HuH-7.5 (cell line): ENCODE measurements at regions not wholly inside any gene's neighbourhood (a gene's known extent, or its start where the extent isn't known, plus 50 kb on each side); places are given as distances from the start of the nearest gene placed in this dataset.
"Not testable (repeated sequence)": the region's sequence is repeated elsewhere in the genome, so short reads cannot be mapped to it uniquely, and the experiment has no call there.

Experiments
- DNase-seq: peaks from one replicate; pipeline ENCODE4 v3.0.0; 2011; ENCODE audit warnings: low spot score

DNA sequence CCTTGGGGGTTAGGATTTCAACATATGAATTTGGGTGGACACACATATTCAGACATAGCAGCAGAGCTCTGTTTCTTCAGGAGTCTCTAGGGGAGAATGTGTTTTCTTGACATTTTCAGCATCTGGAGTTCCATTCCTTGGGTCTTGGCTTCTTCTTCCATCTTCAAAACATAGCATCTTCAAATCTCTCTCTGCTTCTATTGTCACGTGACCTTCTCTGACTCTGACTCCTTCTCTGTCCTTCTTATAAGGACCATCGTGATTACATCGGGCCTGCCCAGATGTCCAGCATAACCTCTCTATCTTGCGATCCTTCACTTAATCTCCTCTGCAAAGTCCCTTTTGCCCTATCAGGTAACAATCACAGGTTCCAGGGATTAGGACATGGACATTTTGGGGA is 101.0 kb upstream of the CHD6 start:
- DNase-seq, result no peak

DNA sequence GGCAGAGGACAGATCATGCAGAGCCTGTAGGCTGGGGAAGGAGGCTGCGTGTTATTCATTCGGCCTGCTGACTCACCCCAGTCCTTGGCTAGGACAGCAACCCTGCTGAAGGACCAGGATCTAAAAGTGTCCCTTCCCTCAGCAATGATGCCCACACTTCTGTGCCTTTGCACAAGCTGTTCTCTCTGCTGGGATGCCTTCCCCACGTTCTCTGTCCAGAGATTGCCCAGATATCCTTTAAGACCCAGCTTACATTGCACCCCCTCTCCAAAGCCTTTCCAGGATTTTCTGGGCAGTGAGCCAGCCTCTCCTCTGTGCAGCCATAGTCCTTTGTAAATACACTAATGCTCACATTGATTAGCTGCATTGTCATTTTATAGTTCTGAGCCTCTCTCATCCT is 99.3 kb upstream of the CHD6 start:
- no peak for DNase-seq

DNA sequence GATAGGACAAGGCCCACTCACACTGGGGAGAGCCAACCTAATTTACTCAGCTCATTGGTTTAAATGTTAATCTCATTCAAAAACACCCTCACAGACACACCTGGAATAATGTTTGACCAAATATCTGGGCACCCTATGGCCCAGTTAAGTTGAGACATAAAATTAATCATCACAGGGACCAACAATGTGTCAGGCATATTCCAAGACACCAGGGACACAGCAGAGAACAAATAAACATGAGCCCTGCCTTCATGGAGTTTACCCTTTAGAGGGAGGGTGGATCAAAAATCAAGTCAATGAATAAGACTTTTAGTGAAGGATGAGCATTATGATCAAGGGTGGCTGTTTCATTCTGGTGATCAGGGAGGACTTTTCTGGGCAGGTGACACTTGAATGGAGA is 98.7 kb upstream of the CHD6 start:
- no peak for DNase-seq

DNA sequence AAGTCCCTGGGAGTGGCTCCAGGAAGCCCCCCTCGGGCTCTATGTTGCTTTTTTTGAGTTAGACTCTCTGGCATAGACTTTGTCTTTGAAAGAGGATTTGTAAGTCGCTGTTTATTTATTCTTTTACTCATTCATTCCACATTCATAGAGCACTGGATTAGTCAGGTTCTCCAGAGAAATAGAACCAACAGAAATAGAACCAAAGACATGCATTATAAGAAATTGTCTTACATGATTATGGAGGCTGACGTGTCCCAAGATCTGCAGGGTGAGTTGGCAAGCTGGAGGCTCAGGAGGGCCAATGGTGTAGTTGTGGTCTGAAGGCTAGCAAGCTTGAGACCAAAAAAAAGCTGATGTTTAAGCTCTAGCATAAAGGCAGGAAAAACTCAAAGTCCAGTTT is 98.3 kb upstream of the CHD6 start:
- DNase-seq, result no peak

DNA sequence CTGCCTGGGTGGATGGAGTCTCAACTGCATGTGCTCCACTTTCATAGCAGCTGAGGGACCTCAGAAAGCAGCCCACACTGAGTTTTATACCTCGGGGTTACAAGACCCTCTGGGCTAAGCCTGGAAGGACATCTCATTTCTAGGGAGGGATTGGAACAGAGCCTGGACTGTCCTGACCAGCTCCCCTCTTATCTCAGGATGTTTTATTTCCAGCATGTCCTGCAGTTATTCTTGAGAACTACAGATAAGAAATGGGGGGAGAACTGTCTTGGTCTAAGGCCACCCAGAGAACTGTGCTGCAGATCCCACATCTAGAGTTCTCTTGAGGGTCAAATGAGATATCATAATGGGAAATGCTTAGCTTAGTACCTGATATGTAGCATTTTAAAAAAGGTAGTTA is 97.3 kb upstream of the CHD6 start:
- no peak for DNase-seq

DNA sequence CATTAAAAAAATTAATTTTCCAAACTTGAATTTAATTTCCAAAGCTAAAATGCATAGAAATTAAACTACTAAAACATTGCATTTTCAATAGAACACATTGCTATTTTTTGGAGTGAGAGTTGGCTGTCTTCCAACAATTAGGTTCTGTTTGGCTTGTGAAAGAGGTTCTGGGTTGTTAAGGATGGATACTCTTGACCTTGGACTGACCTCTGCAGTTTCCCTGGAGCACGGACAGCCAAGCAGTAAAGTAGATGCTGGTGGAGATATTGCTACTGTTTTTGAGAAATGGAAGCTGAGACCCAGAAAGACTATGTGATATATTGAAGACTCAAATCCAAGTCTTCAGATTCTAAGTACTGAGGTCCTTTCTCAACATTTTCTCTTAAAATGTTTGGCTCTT is 95.9 kb upstream of the CHD6 start:
- DNase-seq, result no peak

DNA sequence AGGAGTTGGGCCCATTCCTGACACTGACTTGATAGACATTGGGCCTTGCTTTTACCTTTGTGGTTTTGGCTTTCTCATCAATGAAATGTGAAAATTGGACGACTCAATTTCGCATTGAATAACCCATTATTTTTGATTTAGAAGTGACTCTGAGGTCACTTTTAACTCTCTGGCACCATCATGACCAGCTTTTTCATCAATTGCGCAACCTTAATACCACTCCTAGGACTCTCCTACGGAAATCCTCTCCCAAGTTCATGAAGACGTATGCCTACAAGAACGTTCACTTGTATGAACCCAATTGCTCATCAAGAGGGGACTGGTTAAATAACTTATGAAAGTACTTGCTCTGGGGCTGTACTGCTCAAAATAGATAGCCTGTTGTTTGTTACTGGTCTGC is 86.7 kb upstream of the CHD6 start:
- no peak for DNase-seq

DNA sequence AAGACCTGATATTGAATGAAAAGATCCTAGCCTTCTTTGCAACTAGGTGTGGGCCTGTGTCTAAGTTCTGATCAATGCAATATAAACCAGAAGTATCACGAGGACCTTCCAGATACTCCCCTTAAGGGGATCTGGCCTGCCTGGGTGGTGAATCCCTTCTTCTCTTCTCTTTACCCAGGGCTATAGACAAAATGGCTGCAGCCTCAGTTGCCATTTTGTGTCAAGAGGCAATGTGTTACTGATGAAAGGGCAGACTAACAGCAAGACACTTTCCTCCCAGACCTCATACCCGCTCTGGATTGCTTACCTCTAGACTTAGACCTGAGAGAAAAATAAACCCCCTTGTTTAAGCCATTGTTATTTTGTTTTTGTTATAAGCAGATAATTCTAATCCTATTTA is 84.5 kb upstream of the CHD6 start:
- no peak for DNase-seq

DNA sequence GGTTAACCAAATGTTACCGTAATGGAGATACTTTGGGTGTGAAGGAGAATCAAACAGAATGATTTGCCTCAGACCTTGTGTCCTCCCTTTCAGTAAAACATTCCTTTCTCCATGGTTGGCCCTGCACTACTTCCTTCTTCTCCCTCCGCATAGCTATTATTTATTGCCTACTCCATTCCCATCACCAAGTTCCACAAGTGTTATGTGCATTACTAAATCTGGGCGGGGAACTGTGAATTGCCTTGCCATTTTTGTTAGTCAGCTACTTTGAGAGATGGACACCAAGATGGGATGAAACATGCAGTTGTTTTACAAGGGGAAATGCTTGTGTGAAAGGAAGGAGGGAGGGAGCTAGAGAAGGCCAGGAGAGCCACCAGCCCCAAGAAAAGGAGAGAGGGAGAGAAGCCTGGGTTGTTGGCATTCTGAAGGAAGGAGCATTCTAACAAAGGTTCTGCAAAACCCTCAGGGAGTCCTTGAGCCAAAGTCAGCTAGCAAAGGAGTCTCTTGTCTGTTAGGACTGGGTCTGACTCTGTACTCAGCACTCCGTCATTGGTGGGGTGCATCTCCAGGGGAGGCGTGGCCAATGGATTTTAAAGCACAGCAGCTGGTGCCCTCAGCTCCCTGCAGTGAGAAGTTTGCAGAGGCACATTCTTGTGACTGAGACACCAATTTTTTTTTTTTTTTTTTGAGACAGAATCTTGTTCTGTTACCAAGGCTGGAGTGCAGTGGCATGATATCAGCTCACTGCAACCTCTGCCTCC is 83.6 kb upstream of the CHD6 start:
- no peak for DNase-seq

DNA sequence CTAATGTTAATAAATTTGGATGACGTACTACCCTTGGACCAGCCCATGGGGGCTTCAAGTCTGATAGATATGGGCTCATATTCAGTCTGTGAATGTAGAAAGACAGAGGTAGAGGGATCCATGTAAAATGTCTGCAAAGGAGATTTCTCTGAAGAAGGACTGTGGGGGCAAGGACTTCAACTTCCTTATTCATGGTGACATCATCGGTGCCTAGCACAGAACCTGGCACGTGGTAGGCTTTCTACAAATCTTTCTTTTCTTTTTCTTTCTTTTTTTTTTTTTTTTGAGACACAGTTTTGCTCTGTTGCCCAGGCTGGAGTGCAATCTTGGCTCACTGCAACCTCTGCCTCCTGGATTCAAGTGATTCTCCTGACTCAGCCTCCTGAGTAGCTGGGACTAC is 81.5 kb upstream of the CHD6 start:
- DNase-seq, result not testable (repeated sequence)

DNA sequence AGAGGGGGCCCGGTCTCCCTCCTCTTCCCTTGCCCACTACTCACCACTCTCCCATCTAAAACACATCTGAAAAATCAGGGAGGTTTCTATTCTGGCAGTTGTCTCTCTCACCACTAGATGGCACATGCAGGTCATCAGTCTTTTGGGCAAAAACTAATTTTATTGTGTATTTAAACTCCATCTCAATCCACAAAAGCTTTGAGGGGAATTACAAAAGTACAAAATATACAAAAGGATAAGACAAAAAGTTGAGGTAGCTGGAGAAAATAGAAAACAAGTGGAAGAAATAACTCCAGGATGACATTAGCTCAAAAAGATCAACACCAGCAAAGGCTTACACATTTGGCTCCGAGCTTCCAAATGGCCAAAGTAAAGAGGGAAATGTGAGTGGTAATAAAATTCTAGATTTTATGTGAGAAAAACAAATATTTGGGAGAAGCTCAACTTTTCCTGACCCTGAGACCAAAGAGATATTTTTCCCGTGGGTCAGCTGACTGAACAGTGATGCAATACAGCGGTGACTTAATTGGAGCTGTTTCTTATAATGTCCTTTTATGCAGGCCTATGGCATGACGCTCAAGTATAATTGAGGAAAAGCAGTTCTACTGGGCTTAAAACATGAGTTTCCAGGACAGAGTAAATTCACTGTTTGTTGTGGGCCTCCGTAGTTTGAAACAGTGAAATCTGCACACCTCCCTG is 79.8 kb upstream of the CHD6 start:
- no peak for DNase-seq

DNA sequence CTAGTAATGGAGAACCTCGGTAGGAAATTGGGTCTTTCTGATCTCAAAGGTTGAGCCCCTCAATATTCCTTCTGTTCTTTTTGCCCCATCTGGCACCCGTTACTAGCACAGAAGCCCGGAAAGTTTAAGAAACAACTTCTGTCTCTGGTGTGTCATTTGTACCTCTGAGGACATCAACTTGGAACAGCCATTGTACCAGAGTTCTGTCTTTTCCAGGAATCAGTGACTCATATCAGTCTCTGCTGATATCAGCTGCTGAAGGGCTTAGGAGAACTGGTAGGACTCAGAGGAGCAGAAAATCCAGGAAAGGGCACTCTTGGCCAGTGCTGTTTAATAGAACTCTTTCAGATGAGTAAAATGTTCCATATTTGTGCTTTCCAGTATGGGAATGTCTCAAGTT is 78.3 kb upstream of the CHD6 start:
- no peak for DNase-seq

DNA sequence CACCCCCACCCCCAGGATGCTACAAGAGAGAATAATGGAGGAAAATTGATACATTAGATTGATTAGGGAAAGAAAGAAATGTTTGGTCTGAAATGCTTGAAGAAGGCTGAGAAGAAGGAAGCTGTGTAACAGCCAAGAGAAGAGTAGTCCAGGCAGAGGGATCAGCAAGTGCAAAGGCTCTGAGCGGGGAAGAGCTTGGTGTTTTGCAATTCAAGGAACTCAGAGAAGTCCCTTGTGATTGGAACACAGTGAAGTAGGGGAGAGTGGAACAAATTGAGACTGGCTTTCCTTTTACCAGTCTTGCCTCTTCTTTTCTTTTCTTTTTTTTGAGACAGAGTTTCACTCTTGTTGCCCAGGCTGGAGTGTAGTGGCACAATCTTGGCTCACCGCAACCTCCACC is 76.6 kb upstream of the CHD6 start:
- no peak for DNase-seq

DNA sequence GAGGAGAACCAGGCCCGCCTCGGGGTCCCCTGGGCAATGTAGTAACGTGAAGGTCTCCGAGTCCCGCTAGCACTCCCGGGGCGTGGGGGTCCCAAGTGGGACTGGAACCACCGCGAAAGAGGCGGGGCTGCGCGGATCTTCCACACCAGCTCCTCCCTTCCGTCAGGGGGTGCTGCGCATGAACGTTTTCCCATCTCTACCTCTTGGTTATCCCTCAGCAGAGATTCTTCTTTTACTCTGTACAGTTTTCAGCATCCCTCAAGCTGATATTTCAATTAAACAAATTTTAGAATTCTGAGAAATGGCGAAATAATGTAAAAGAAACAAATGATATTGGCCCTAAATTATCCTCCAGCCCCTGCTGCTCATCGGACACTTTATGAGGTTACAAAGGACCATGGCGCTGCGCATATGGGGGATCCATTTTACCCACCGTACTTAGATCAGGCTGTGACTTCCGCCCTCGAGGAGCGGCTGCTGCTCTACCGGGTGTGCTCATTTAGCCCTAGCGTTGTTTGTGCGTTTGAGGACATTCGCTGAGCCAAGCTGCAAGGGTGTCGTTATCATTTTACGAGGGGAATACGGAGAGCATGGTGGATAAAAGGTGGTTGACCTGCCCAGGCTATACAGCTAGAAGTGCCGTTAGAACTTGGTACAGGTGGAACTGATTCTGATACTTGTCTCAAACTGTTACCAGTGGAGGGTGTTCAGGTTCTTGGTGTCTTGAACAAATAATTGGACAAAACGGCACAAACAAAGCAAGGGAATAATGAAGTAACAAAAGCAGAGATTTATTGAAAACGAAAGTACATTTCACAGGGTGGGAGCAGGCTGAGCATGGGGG is 75.2 kb upstream of the CHD6 start:
- DNase-seq, result peak; percentile 51

DNA sequence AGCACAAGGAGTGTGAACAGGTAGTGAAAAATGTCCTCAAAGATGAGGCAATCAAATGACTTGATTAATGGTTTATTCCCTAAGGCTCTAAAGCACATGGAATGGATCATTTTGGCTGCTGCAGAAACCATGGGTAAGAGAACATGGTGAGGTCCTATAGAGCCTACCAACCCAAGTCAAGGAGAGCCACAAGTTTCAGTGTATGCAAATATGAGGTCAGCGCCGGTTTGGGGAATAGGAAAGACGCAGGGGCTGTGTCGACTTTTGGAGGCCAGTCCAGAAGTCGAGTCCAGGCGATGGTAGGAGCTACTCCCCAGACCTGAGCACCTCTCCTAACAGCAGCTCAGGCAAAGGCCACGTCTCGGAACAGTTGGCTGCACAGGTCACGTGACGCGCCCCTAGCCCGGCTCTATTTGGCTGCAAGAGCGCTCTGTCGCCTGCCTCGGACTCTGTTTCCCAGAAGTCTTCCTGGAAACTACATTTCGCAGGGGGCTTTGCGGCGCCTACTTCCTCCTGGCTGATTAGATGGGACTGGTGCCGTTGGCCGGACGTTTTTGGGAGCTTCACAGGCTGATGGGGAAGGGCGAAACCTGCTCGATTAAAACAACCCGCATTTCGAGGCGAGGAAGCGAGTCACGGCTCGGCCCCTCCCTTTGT is 74.4 kb upstream of the CHD6 start:
- peak; percentile 25 for DNase-seq

DNA sequence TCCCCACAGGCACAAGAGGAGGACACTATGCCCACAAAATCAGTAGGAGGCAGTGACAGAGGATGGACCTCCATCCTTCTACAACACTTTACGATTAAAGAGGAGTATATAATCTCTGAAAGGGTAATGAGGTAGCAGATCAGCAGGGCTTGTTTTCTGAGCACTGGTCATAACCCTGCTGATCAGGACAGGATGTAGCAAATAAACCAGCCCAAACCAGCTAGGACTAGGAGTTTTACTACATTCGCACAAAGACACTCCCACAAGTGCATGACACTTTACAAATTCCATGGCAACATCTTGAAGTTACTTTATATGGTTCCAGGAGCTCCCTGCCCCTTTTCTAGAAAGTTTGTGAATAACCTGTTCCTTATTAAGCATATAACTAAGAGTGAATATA is 73.3 kb upstream of the CHD6 start:
- no peak for DNase-seq

DNA sequence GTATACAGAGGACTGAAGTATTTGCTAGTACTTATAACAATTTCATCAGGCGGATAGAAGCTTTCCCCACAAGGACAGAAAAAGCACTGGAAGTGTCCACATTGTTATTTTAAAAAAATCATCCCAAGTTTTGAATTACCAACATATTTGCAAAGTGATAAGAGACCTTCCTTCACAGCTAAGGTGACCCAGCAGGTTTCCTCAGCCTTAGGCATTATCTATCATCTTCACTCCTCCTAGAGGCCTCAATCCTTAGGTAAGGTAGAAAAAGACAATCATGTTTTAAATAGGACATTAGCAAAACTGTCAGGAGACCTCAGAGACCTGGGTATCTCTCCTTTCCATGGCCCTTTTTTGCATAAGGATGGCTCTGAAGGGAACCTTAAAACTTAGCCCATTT is 72.5 kb upstream of the CHD6 start:
- no peak for DNase-seq

DNA sequence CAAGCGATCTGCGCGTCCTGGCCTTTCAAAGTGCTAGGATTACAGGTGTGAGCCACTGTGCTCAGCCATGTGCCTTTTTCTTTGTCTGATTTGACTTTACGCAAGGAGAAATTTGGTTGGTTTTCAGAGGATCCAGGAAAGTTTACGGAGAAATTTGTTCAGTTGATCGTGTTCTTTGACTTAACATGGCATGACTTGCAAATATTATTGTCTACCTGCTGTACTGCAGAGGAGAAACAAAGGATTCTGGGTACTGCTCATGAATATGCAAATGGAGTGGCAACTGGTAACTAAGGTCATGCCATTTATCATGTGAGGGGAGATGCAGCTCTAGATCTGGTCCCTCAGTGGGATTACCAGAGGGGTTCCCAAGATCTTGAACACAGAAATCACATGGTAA is 68.8 kb upstream of the CHD6 start:
- DNase-seq, result no peak

DNA sequence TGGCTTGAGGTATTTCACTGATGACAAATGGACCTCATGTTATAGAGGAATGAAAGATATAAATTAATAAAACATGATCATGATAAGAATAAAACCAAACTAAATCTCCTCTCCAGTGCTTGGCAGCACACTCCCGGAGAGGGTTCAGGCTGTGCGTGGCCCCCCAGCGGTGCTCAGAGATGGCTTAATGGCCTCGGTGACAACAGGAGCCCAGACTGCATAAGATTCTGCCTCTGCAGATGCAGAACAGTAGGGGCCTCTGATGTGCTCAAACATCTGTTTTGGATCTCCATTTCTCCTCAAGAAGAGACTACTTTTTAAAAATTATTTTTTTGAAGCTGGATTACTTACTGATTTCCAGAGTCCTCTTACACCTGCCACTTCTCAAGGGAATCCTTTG is 67.0 kb upstream of the CHD6 start:
- not testable (repeated sequence) for DNase-seq

DNA sequence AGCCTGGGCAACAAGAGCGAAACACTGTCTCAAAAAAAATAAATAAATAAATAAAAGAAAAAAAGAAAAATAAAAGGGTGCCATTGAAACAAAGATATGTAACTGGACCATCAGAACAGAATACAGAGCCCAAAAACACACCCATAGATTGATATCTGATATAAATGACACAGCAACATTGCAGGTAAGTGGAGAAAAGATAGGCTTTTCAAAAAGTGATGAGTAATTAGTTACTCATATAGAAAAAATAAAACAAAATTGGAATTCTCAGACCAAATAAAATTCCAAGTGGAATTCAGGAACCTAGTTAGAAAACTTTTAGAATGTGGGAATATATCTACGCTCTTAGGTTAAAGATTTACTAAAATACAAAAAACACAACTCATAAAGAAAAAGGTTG is 60.6 kb upstream of the CHD6 start:
- DNase-seq, result no peak

DNA sequence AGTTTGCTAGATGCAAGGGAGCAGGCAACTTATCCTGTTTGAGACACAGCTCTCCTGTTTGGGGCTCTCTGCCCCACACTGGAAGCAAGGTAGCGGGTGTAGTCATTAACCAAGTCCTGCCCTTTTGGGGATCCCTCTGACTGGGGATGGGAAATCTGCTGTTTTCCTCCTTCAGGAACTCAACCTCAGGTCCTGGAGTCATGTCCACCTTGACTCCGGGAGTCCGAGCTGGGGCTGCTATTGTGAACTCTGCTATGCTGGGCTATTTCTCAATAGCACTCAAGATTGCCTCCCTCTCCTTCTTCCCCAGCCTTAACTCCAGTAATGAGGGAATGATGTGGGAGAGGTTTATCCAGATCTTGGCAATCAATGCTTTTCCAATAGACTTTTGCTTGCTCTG is 54.1 kb upstream of the CHD6 start:
- no peak for DNase-seq

DNA sequence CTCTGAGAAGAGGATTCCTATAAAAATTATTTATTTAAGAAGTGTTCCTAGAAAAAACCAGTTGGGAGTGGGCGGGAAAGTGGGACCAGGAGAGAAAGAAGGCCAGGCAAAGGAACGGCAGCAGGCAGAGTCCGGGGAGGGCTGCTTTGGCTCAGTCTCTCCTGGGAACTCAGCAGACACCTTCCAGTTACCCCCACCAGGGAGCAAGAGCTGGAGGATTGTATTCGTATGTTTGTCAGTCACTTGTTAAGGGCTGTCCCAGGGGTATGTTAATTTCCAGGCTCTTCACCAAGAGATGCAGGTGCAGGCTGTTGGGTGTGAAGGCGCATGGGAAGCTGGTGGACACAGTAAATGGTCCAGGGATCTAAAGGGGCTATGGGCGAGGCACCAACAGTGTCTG is 53.0 kb upstream of the CHD6 start:
- no peak for DNase-seq

DNA sequence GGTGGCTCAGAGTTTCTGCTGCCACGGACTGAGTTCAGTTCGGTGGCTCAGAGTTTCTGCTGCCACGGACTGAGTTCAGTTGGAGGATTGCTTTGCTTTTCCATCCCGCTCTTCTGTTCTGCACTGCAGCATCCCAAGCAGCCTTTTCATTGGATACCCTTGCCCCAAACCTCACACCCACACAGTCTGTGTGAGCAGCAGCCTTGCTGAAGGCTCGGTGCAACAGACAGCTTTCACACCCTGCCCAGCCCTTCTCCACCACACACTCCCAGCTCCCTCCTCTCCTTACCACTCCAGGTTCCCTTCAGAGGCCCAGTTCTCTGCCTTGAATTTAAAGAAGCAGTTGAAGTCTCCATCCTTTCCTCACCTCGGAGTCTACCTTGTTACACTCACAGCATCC is 52.5 kb upstream of the CHD6 start:
- DNase-seq, result no peak
